ENCODE measurements at regions not wholly inside any gene's neighbourhood (a gene's known extent, or its start where the extent isn't known, plus 50 kb on each side); places are given as distances from the start of the nearest gene placed in this dataset.

GRCh38 chr15:99907698-99908097 lies 174.5 kb upstream of the LYSMD4 start:
- ChIA-PET CTCF (no interaction called here), POLR2A (no interaction called here), RAD21 (ENCODE audit: low non-redundant PET in 1 of 2, low total read pairs in 2 of 2, uncharacterized antibody in 2 of 2, unreplicated experiment in 2 of 2) (no interaction called here)
- Histone ChIP-seq H3K4me3 (replicated peaks in 1 of 2; ENCODE audit: low read depth in 1 of 2, low read length in 2 of 2) (no peak overlapping the region), H3K4me2 (ENCODE audit: low read length) (no peak overlapping the region), H3K27me3 (ENCODE audit: insufficient read depth, low read length) (no peaks in the 10 kb centered on the region), H3K9me2 (ENCODE audit: insufficient read depth) (no peaks in the 10 kb centered on the region), H3K9me3 (ENCODE audit: control insufficient read depth in 1 of 2, insufficient read depth in 1 of 2, low read depth in 1 of 2, low read length in 2 of 2) (no peaks in the 10 kb centered on the region), H3K79me2 (ENCODE audit: insufficient read depth, low read length) (no peaks in the 10 kb centered on the region), H3K36me3 (ENCODE audit: control insufficient read depth in 1 of 2, insufficient read depth in 2 of 2, low read length in 2 of 2) (no peaks in the 10 kb centered on the region), H4K20me1 (ENCODE audit: insufficient read depth) (no peaks in the 10 kb centered on the region), H3K4me1 (ENCODE audit: control insufficient read depth in 1 of 2, insufficient read depth in 2 of 2, low read length in 2 of 2) (no peaks in the 10 kb centered on the region), H3K9ac (ENCODE audit: low read length) (no peak overlapping the region), H3K27ac (ENCODE audit: low read depth, low read length) (no peak overlapping the region), H2AFZ (ENCODE audit: low read depth, low read length, poor library complexity, severe bottlenecking) (no peak overlapping the region)
- intact Hi-C loops (cut with micrococcal nuclease) = no loop called here
- BruUV-seq (replicated peaks) = no TSS peak
- TF ChIP-seq ATF3 (IDR thresholded peaks at IDR 0.05) (no peak), YY1 (IDR thresholded peaks at IDR 0.05; ENCODE audit: extremely low read depth, insufficient replicate concordance, low read depth, low read length) (peak; percentile 58), CTCF (IDR thresholded peaks at IDR 0.05 in 2 of 3, conservative IDR thresholded peaks at IDR 0.05 in 1 of 3; ENCODE audit: borderline replicate concordance in 1 of 3, insufficient read depth in 1 of 3, low read depth in 2 of 3, low read length in 2 of 3) (peak in 2 of 3 experiments; percentile 26 to 28; a peak in 3 of 6 replicates), TCF7L2 (IDR thresholded peaks at IDR 0.05; ENCODE audit: borderline replicate concordance, extremely low read depth, insufficient read depth, insufficient read length) (no peak), SRF (IDR thresholded peaks at IDR 0.05; ENCODE audit: low read depth) (no peak)
- DNase-seq (ENCODE audit: low read depth, low spot score) (no peak), ATAC-seq (peak; percentile 73)

DNA sequence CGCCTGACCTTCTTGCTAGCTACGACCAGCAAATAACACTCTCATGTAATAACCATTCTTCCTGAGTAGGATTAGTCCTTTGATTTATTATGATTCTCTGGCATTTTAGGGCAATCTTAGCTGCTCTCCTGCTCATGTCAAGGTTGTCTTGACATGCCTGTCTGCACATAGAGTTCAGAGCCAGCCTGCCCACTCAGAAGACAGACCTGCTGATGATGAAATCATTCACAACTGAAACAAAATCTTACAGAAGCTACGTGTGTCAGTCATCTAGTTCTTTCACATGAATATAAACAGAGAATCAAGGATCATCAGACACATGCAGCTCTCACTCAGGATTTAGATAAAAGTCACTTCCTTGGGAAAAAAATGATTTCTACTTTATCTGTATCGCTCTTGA lies 173.6 kb upstream of the LYSMD4 start:
- no peaks in the 10 kb centered on the region for H3K9me2 ChIP-seq (ENCODE audit: insufficient read depth)
- H3K4me3 ChIP-seq (replicated peaks in 1 of 2; ENCODE audit: low read depth in 1 of 2, low read length in 2 of 2) = no peak overlapping the region
- intact Hi-C loops (cut with micrococcal nuclease) = no loop called here
- no TSS peak for BruUV-seq (replicated peaks)
- no peak for TF ChIP-seq FOSL1 (IDR thresholded peaks at IDR 0.05; ENCODE audit: low read depth)
- TF ChIP-seq TCF7L2 (IDR thresholded peaks at IDR 0.05; ENCODE audit: borderline replicate concordance, extremely low read depth, insufficient read depth, insufficient read length) = no peak
- no peak overlapping the region for H3K4me2 ChIP-seq (ENCODE audit: low read length)
- POLR2A ChIA-PET = no interaction called here
- no peaks in the 10 kb centered on the region for H3K36me3 ChIP-seq (ENCODE audit: control insufficient read depth in 1 of 2, insufficient read depth in 2 of 2, low read length in 2 of 2)
- no peak overlapping the region for H3K9ac ChIP-seq (ENCODE audit: low read length)
- H2AFZ ChIP-seq (ENCODE audit: low read depth, low read length, poor library complexity, severe bottlenecking) = no peak overlapping the region
- CTCF ChIA-PET = no interaction called here
- DNase-seq (ENCODE audit: low read depth, low spot score) (no peak), ATAC-seq (no peak)
- no peaks in the 10 kb centered on the region for H3K79me2 ChIP-seq (ENCODE audit: insufficient read depth, low read length)
- H3K4me1 ChIP-seq (ENCODE audit: control insufficient read depth in 1 of 2, insufficient read depth in 2 of 2, low read length in 2 of 2) = no peaks in the 10 kb centered on the region
- H3K9me3 ChIP-seq (ENCODE audit: control insufficient read depth in 1 of 2, insufficient read depth in 1 of 2, low read depth in 1 of 2, low read length in 2 of 2) = no peaks in the 10 kb centered on the region
- no peak overlapping the region for H3K27ac ChIP-seq (ENCODE audit: low read depth, low read length)
- RAD21 ChIA-PET (ENCODE audit: low non-redundant PET in 1 of 2, low total read pairs in 2 of 2, uncharacterized antibody in 2 of 2, unreplicated experiment in 2 of 2) = no interaction called here
- H4K20me1 ChIP-seq (ENCODE audit: insufficient read depth) = no peaks in the 10 kb centered on the region
- H3K27me3 ChIP-seq (ENCODE audit: insufficient read depth, low read length) = no peaks in the 10 kb centered on the region

Data from HCT116 (cell line).